Neuronal stem cell (in vitro differentiated cells): ENCODE measurements at regions not wholly inside any gene's neighbourhood (a gene's known extent, or its start where the extent isn't known, plus 50 kb on each side); places are given as distances from the start of the nearest gene placed in this dataset.

Experiments
- DNase-seq: peaks from one replicate; pipeline ENCODE4 v3.0.0-alpha.2; 2013; ENCODE audit warnings: low spot score
- H2AFZ ChIP-seq: one replicate; pipeline ENCODE4 v1.6.1; 2013; ENCODE audit warnings: mild to moderate bottlenecking, low read length, inconsistent platforms
- H2AK5ac ChIP-seq: 2 replicates; pipeline ENCODE4 v1.6.1; 2013; ENCODE audit warnings: low read depth, mild to moderate bottlenecking, inconsistent platforms, low read length, moderate library complexity, mixed read lengths
- H2BK120ac ChIP-seq: 2 replicates; pipeline ENCODE4 v1.6.1; 2013; ENCODE audit warnings: low read depth, mild to moderate bottlenecking, inconsistent platforms, low read length, moderate library complexity, mixed read lengths
- H2BK12ac ChIP-seq: one replicate; pipeline ENCODE4 v1.6.1; 2013; ENCODE audit warnings: low read length, inconsistent platforms
- H2BK15ac ChIP-seq: 2 replicates; pipeline ENCODE4 v1.6.1; 2013; ENCODE audit warnings: mild to moderate bottlenecking, low read length, inconsistent platforms, mixed read lengths
- H2BK5ac ChIP-seq: one replicate; pipeline ENCODE4 v1.6.1; 2013; ENCODE audit warnings: inconsistent platforms, mild to moderate bottlenecking, low read length, moderate library complexity
- H3K14ac ChIP-seq: one replicate; pipeline ENCODE4 v1.6.1; 2013; ENCODE audit warnings: low read length, inconsistent platforms
- H3K18ac ChIP-seq: 2 replicates; pipeline ENCODE4 v1.6.1; 2013; ENCODE audit warnings: low read length, inconsistent platforms
- H3K23ac ChIP-seq: 2 replicates; pipeline ENCODE4 v1.6.1; 2013; ENCODE audit warnings: low read depth, mild to moderate bottlenecking, mixed read lengths, low read length, inconsistent platforms; ENCODE audit not compliant: poor library complexity
- H3K27ac ChIP-seq: replicated peaks from 3 replicates; pipeline ENCODE4 v1.5.1; 2013; ENCODE audit warnings: low read length, inconsistent platforms
- H3K27me3 ChIP-seq, 3 experiments: 2 replicates each; pipeline ENCODE4 v1.6.1; 2013; ENCODE audit warnings: low read length in 3 of 3, mild to moderate bottlenecking in 2 of 3, inconsistent platforms in 1 of 3, low read depth in 1 of 3, mixed read lengths in 1 of 3, moderate library complexity in 1 of 3; ENCODE audit not compliant: control insufficient read depth in 3 of 3, insufficient read depth in 3 of 3
- H3K36me3 ChIP-seq, 2 donors: replicated peaks in 1 of 2; 2 replicates each; pipeline ENCODE4 v1.6.1; 2013; ENCODE audit warnings: low read length in 2 of 2; ENCODE audit not compliant: control insufficient read depth in 2 of 2, insufficient read depth in 2 of 2
- H3K4ac ChIP-seq: 2 replicates; pipeline ENCODE4 v1.6.1; 2013; ENCODE audit warnings: inconsistent platforms, mild to moderate bottlenecking, low read length, moderate library complexity
- H3K4me1 ChIP-seq, 2 donors: 1 replicate in 1 of 2; 2 replicates in 1 of 2; pipeline ENCODE4 v1.6.1; 2013; ENCODE audit warnings: low read length in 2 of 2, low read depth in 1 of 2; ENCODE audit not compliant: control insufficient read depth in 2 of 2, insufficient read depth in 1 of 2
- H3K4me2 ChIP-seq: one replicate; pipeline ENCODE4 v1.6.1; 2013; ENCODE audit warnings: mild to moderate bottlenecking, low read length, inconsistent platforms; ENCODE audit not compliant: insufficient read depth, poor library complexity, severe bottlenecking
- H3K4me3 ChIP-seq, 2 donors: 2 replicates each; pipeline ENCODE4 v1.5.1; 2013; ENCODE audit warnings: low read length in 2 of 2, mild to moderate bottlenecking in 2 of 2, inconsistent platforms in 1 of 2, moderate library complexity in 1 of 2
- H3K79me1 ChIP-seq: one replicate; pipeline ENCODE4 v1.6.1; 2013; ENCODE audit warnings: low read depth, mild to moderate bottlenecking, inconsistent platforms, low read length, moderate library complexity
- H3K9ac ChIP-seq: one replicate; pipeline ENCODE4 v1.6.1; 2013; ENCODE audit warnings: mild to moderate bottlenecking, low read depth, low read length, inconsistent platforms; ENCODE audit not compliant: poor library complexity
- H3K9me3 ChIP-seq, 2 donors: replicated peaks in 1 of 2; 2 replicates each; pipeline versions ENCODE3 to v1.6.1; 2013; ENCODE audit warnings: low read length in 2 of 2, mild to moderate bottlenecking in 2 of 2, inconsistent platforms in 1 of 2, low read depth in 1 of 2, mixed read lengths in 1 of 2, moderate library complexity in 1 of 2; ENCODE audit not compliant: control insufficient read depth in 2 of 2, insufficient read depth in 1 of 2
- H4K8ac ChIP-seq: one replicate; pipeline ENCODE4 v1.6.1; 2013; ENCODE audit warnings: low read depth, mild to moderate bottlenecking, inconsistent platforms, low read length, moderate library complexity
- H4K91ac ChIP-seq: one replicate; pipeline ENCODE4 v1.6.1; 2013; ENCODE audit warnings: low read length, low read depth, mild to moderate bottlenecking, inconsistent platforms; ENCODE audit not compliant: poor library complexity
- WGBS, 2 donors: extraction: QIAGEN DNeasy Blood & Tissue Kit; methylation state at CpG; one replicate each; pipeline ENCODE4 v1.1.7; 2013; ENCODE audit warnings: missing lambda C conversion rate in 2 of 2, mixed read lengths in 1 of 2; ENCODE audit not compliant: insufficient read length in 2 of 2, insufficient replicate concordance in 1 of 2; ENCODE audit errors: extremely low coverage in 2 of 2; 5-methylcytosine and 5-hydroxymethylcytosine counted together

- DNase-seq: no peak
- Histone ChIP-seq H3K14ac (no peak overlapping the region), H2AFZ (no peak overlapping the region), H2BK12ac (no peak overlapping the region), H3K4me1 (peaks cover 0 to 6% of the 10 kb centered on the region in 2 donors), H3K36me3 (no peaks in the 10 kb centered on the region), H2BK5ac (no peak overlapping the region), H3K4me2 (no peak overlapping the region), H4K91ac (no peak overlapping the region), H3K4ac (no peak overlapping the region), H2BK15ac (no peak overlapping the region), H3K27me3 (no peaks in the 10 kb centered on the region), H2BK120ac (no peak overlapping the region), H3K27ac (no peak overlapping the region), H3K9ac (no peak overlapping the region), H3K79me1 (no peaks in the 10 kb centered on the region), H3K23ac (no peak overlapping the region), H3K4me3 (no peak overlapping the region), H3K9me3 (no peaks in the 10 kb centered on the region), H4K8ac (no peak overlapping the region), H2AK5ac (no peak overlapping the region), H3K18ac (no peak overlapping the region)
- no CpG with 5 or more reads among the region's 4 CpGs for WGBS, 2 donors
Measured at GRCh38 chr7:88610942-88611341, 148.6 kb upstream of the ZNF804B start.

GRCh38 chr7:88600695-88601094 is 158.8 kb upstream of the ZNF804B start:
- no CpG with 5 or more reads among the region's 4 CpGs for WGBS, 2 donors
- Histone ChIP-seq H3K27ac (no peak overlapping the region), H2AFZ (no peak overlapping the region), H2BK15ac (no peak overlapping the region), H2BK12ac (no peak overlapping the region), H3K4ac (no peak overlapping the region), H3K9ac (no peak overlapping the region), H2BK5ac (no peak overlapping the region), H3K36me3 (no peaks in the 10 kb centered on the region), H3K14ac (no peak overlapping the region), H3K27me3 (no peaks in the 10 kb centered on the region), H3K4me3 (no peak overlapping the region), H3K4me2 (no peak overlapping the region), H3K18ac (no peak overlapping the region), H4K8ac (no peak overlapping the region), H4K91ac (no peak overlapping the region), H3K23ac (no peak overlapping the region), H2BK120ac (no peak overlapping the region), H3K4me1 (no peaks in the 10 kb centered on the region), H3K9me3 (no peaks in the 10 kb centered on the region), H3K79me1 (no peaks in the 10 kb centered on the region), H2AK5ac (no peak overlapping the region)
- DNase-seq: no peak

DNA sequence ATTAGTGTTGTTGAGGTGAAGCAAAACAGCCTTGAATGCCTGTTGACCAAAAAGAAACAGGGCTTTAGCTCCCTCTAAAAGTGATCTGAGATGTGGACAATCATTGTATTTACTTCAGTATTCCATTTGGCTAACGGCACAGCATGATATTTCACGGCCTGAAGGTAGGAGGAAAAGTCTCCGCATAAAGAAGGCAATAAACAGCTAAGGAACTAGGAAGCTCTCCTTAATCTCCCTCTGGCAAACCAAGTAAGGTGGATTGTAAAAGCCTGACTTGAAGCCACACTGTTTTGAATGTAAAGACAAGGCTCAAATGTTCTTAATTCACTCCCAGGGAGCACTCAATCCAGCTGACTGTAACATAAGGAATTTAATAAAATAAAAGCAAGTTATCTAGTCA is 160.0 kb upstream of the ZNF804B start:
- DNase-seq: peak; percentile 1

DNA sequence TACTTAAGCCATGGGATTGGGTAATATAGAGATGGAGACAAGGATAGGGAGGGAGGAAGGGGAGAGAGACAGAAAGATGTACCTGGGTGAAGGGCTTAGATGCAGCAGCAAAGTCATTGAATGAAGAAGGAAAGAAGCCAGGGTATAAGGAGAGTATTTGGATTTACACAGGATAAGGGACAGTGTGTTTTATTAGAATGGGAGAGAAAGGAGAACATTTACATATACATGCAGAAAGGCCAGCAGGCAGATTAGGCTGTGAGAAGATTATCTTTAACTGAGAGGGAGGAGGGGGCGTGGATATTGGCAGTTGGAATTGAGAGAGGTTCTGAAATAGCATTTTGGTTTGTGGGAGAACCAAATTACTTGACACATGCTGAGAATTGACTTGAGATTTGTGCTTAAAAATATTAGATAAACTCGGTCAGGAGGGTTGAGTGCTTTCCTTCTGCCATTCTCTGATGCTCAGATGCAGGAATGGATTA is 161.5 kb upstream of the ZNF804B start:
- H3K9me3 ChIP-seq: no peaks in the 10 kb centered on the region
- no peaks in the 10 kb centered on the region for H3K36me3 ChIP-seq
- H3K4ac ChIP-seq: no peak overlapping the region
- H3K4me1 ChIP-seq: no peaks in the 10 kb centered on the region
- H4K8ac ChIP-seq: no peak overlapping the region
- H3K23ac ChIP-seq: no peak overlapping the region
- no CpG with 5 or more reads among the region's 2 CpGs for WGBS, 2 donors
- H3K27ac ChIP-seq: no peak overlapping the region
- H2BK12ac ChIP-seq: no peak overlapping the region
- no peak for DNase-seq
- no peaks in the 10 kb centered on the region for H3K79me1 ChIP-seq
- no peak overlapping the region for H3K4me3 ChIP-seq
- no peak overlapping the region for H2BK15ac ChIP-seq
- H2BK120ac ChIP-seq: no peak overlapping the region
- no peaks in the 10 kb centered on the region for H3K27me3 ChIP-seq
- H3K18ac ChIP-seq: no peak overlapping the region
- H2BK5ac ChIP-seq: no peak overlapping the region
- H3K9ac ChIP-seq: no peak overlapping the region
- H2AK5ac ChIP-seq: no peak overlapping the region
- H2AFZ ChIP-seq: no peak overlapping the region
- no peak overlapping the region for H4K91ac ChIP-seq
- no peak overlapping the region for H3K14ac ChIP-seq
- no peak overlapping the region for H3K4me2 ChIP-seq

More for the DNA sequence above, 160.0 kb upstream of the ZNF804B start:
- Histone ChIP-seq H3K23ac (no peak overlapping the region), H2BK12ac (no peak overlapping the region), H3K4me2 (no peak overlapping the region), H4K91ac (no peak overlapping the region), H2AFZ (peak overlapping the region; percentile 25), H2BK120ac (no peak overlapping the region), H3K27ac (no peak overlapping the region), H3K4ac (no peak overlapping the region), H3K79me1 (no peaks in the 10 kb centered on the region), H3K9me3 (no peaks in the 10 kb centered on the region), H3K18ac (no peak overlapping the region), H2BK15ac (no peak overlapping the region), H3K4me3 (no peak overlapping the region), H3K14ac (no peak overlapping the region), H3K4me1 (no peaks in the 10 kb centered on the region), H3K27me3 (no peaks in the 10 kb centered on the region), H2BK5ac (no peak overlapping the region), H3K36me3 (no peaks in the 10 kb centered on the region), H2AK5ac (no peak overlapping the region), H4K8ac (no peak overlapping the region), H3K9ac (no peak overlapping the region)
- WGBS, 2 donors: no CpG with 5 or more reads among the region's 3 CpGs
